SW480 (cell line): ENCODE measurements at regions not wholly inside any gene's neighbourhood (a gene's known extent, or its start where the extent isn't known, plus 50 kb on each side); places are given as distances from the start of the nearest gene placed in this dataset.
"Not testable (repeated sequence)": the region's sequence is repeated elsewhere in the genome, so short reads cannot be mapped to it uniquely, and the experiment has no call there.

ENCODE experiments used
- DNase-seq: peaks from one replicate; pipeline ENCODE4 v3.0.0-alpha.2; 2016; ENCODE audit warnings: low spot score

GRCh38 chr2:133977405-133977804 lies 276.5 kb upstream of the MGAT5 start:
- DNase-seq: no peak

- DNase-seq: no peak
Observed at GRCh38 chr2:133982256-133982655, 271.6 kb upstream of the MGAT5 start.

GRCh38 chr2:133985563-133985962 lies 268.3 kb upstream of the MGAT5 start:
- DNase-seq: no peak

GRCh38 chr2:133986081-133986837 lies 267.6 kb upstream of the MGAT5 start:
- peak; percentile 6 for DNase-seq

- no peak for DNase-seq
Observed at GRCh38 chr2:133986881-133987795, 266.7 kb upstream of the MGAT5 start.

GRCh38 chr2:133988316-133988891 lies 265.5 kb upstream of the MGAT5 start:
- DNase-seq: no peak

- DNase-seq: no peak
Observed at GRCh38 chr2:133991606-133992168, 262.2 kb upstream of the MGAT5 start.

GRCh38 chr2:133992454-133992853 lies 261.4 kb upstream of the MGAT5 start:
- DNase-seq: no peak

GRCh38 chr2:133993160-133993559 lies 260.7 kb upstream of the MGAT5 start:
- no peak for DNase-seq

GRCh38 chr2:133998726-133999125 lies 255.1 kb upstream of the MGAT5 start:
- not testable (repeated sequence) for DNase-seq

GRCh38 chr2:134002391-134002790 lies 251.5 kb upstream of the MGAT5 start:
- no peak for DNase-seq

- DNase-seq: no peak
Observed at GRCh38 chr2:134002921-134003320, 251.0 kb upstream of the MGAT5 start.

- no peak for DNase-seq
Observed at GRCh38 chr2:134004467-134004866, 249.4 kb upstream of the MGAT5 start.

- DNase-seq: no peak
Observed at GRCh38 chr2:134008837-134009236, 245.0 kb upstream of the MGAT5 start.

- DNase-seq: no peak
Observed at GRCh38 chr2:134009440-134009839, 244.4 kb upstream of the MGAT5 start.

- DNase-seq: not testable (repeated sequence)
Observed at GRCh38 chr2:134009906-134010305, 244.0 kb upstream of the MGAT5 start.

- DNase-seq: peak; percentile 11
Observed at GRCh38 chr2:134011936-134012586, 241.8 kb upstream of the MGAT5 start.

GRCh38 chr2:134014196-134014960 lies 239.5 kb upstream of the MGAT5 start:
- DNase-seq: no peak

GRCh38 chr2:134019871-134020270 lies 234.0 kb upstream of the MGAT5 start:
- DNase-seq: no peak

- DNase-seq: peak; percentile 67
Observed at GRCh38 chr2:134020608-134021007, 233.3 kb upstream of the MGAT5 start.
